ENCODE measurements at regions not wholly inside any gene's neighbourhood (a gene's known extent, or its start where the extent isn't known, plus 50 kb on each side); places are given as distances from the start of the nearest gene placed in this dataset.

GRCh38 chr1:209364716-209365115 is 218.8 kb upstream of the CAMK1G start:
- no peak for TF ChIP-seq POLR2A (IDR thresholded peaks at IDR 0.05)
- TF ChIP-seq CTCF (IDR thresholded peaks at IDR 0.05) = no peak
